Amniotic epithelial cell (primary cell): ENCODE measurements at regions not wholly inside any gene's neighbourhood (a gene's known extent, or its start where the extent isn't known, plus 50 kb on each side); places are given as distances from the start of the nearest gene placed in this dataset.
A peak's percentile ranks its signal among the peaks of the same experiment; 100 is the strongest.

ENCODE experiments used
- DNase-seq: peaks from one replicate; pipeline ENCODE4 v3.0.0-alpha.2; 2010; ENCODE audit warnings: low read depth

DNA sequence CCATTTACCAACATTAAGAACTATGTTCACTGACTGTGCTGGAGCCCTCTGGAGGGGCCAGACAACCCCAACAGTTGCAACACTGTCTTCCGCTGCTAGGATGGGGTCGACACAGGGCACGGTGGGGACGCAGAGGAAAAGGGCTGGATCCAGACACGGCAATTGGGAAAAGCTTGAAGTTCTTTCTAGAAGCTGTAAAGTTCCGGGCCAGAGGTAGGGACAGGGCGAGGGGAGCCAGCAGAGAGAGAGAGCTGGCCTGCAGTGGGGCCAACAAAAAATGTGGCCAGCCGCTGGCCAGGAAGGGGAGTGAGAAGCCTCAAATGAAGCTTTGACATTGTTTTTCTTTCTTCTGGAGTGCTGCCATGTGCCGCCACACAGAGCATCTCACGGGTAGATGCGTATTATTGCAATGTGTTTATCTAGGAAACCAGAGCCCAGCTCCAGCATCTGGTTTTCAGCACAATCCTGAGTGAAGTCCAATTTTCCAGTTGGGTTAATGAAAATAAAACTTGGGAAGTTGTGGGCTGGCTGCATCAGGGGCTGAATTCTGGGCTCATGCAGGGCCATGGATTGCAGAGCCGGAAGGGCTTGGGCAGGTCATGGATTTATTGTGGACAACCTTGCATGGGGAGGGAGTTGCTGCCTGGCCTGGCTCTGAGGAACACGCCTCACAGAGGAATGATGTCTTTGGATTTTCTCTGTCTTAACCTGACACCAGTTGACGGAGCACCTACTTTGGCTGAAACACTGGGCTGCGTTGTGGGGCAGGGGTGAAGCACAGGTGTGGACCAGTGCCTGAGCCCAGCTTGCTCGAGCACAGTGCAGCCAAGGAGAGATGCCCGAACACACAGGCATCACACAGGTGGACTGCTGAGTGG lies 67.6 kb upstream of the AMPD3 start:
- peak; percentile 43 for DNase-seq

- no peak for DNase-seq
Measured at GRCh38 chr11:10388101-10388500, 67.0 kb upstream of the AMPD3 start.

DNA sequence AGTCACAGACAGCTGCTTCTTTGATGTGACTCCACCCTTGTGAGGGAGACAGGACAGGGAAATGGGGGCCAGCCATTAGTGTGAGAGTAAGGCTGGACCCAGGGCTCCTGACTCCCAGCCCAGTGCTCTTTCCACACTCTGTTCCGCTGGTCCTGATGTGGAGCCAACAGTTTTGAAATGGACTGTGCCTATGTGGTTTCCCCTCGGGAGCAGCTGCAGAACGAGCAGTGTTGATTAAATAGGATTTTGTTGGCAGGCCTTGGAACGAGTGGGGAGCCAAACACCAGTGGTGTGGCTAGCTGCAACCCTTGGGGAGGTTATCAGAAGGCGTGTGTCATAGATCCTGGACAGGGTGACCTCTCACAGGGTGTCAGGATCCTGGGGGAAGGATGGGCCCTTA lies 66.5 kb upstream of the AMPD3 start:
- DNase-seq = no peak

DNA sequence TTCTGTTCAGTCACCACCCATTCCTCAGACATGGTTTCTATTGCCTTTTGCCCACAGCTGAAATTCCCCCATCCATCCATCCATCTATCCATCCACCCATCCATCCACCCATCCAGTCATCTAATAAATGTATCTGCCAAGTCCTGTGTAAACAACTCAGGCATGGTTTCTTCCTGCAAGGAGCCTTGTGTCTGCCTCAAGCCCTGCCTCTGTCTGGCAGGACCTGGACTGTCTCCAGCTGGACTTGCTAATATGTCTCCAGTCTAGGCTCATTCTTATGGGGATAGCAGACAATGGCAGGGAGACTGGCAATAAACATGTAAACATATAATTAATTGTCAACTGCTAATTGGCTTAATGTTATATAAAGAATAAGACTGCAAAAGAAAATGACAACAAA lies 64.7 kb upstream of the AMPD3 start:
- DNase-seq = no peak

- DNase-seq = peak; percentile 12
Measured at GRCh38 chr11:10392095-10393079, 62.7 kb upstream of the AMPD3 start.

DNA sequence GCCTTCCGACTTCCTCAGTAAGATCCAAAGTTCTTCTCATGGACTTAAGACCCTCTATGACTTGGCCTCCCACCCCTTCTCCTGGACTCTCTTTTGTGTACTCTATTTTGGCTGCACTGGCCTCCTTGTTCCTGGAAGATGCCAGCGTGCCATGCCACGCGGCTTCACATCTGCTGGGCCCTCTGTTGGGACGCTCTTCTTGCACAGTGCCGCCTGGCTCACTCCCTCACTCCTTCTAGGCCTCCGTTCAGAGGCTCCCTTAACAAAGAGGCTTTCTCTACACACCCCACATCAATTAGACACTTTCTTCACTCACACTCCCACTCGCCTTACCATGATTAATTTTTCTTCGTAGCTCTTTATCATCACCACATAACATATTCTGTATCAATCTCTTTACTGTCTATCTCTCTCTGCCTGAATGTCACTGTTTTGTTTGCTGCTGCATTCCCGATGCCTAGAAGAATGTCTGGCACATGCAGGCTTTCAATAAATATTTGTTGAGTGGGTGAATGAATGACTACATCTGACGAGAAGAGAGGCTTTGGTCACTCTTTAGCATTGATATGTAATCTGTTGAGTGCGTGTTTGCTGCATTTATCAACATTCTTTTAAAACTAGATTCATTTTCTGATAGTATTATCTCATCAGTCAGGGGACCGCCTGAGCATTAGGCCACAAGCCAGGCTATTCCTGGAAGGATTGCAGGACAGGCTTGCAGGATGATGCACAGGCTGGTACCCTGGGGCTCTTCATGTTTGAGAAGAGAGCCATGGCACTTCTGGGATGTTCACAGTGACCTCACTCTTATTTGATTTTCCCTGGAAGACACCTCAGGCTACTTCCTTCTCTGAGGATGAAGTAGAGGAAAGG lies 60.6 kb upstream of the AMPD3 start:
- DNase-seq = peak; percentile 38

DNA sequence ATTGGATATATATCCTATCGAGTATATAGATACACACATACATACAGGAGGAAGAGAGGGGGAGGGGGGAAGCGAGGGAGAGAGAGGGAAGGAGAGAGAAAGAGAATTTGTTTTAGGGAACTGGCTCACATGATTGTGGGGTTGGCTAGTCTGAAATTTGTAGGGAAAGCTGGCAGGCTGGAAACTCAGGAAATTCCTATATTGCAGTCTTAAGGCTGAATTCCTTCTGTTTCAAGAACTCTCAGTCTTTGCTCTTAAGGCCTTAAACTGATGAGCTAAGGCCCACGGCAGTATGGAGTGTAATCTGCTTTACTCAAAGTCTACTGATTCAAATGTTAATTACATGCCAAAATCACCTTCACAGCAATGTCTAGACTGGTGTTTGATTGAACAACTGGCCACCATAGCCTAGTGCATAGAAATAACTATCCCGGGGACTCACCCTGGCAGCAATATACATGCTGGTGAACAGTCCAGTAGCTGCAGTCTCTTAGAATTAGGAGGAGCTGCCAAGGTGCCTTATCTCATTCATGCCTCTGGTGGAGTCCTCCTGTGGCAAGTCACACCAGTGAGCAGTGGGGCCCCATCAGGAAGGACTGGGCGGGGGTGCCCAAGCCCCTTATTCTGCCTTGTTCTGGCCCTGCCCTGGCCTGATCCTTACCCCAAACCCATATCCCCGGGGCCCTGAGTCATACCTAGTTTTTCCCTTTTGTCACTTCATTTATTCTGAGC lies 59.7 kb upstream of the AMPD3 start:
- no peak for DNase-seq

- no peak for DNase-seq
Measured at GRCh38 chr11:10396771-10397170, 58.3 kb upstream of the AMPD3 start.

- peak; percentile 74 for DNase-seq
Measured at GRCh38 chr11:10397226-10397987, 57.7 kb upstream of the AMPD3 start.

DNA sequence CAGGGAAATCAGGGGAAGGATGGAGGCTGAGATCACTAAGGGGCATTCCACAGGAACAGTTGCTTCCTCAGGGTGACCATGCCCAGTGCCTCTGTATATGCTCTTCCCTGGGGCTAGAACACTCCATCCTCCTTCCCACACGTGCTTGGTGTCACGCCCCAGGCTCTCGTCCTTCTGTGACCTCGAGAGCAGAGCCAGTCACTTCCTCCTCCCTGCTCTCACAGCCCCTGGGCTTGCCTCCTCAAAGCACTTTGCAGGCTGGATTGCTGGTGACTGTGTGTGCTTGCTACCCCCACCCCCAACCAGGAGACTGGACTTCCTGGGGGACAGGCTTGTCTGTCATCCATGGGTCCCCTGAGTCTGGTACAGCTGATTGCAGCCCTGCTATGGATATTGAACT lies 56.5 kb upstream of the AMPD3 start:
- DNase-seq = no peak

DNA sequence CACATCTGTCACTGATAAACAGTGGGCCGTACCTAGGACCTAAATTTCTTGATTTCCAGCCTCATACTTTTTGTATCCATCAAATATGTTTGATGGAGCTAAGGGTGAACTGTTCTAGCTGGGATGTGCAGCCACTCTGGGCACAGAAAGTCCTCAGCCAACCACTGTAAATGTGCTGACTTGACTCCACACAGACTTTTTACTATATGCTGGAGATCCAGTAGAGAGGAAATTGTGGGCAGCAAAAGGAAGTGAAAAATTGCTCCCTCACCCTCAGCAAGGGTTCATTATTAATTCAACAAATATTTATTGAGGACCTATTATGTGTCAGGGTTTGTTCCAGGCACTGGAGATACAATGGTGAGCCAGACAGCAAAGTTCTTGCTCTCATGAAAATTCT lies 54.2 kb upstream of the AMPD3 start:
- no peak for DNase-seq

DNA sequence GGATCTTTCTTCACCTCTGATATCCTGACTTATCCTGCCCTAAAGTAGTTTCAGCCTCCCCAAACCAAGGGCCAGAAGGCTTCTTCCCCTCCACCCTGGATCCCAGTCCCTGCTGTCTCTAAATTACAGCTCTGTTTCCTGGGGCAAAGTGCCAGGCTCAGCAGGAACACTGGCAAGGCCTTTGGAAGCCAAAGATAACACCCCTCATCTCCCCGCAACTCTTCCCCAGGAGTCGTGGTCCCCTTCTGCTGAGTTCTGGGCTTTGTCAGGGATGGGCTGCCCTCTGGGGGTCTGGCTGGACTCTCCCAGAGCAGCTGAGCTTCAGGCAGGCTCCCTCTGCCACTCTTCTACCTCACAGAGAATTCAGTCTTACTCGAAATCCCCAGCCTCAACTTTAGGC lies 53.8 kb upstream of the AMPD3 start:
- no peak for DNase-seq

DNA sequence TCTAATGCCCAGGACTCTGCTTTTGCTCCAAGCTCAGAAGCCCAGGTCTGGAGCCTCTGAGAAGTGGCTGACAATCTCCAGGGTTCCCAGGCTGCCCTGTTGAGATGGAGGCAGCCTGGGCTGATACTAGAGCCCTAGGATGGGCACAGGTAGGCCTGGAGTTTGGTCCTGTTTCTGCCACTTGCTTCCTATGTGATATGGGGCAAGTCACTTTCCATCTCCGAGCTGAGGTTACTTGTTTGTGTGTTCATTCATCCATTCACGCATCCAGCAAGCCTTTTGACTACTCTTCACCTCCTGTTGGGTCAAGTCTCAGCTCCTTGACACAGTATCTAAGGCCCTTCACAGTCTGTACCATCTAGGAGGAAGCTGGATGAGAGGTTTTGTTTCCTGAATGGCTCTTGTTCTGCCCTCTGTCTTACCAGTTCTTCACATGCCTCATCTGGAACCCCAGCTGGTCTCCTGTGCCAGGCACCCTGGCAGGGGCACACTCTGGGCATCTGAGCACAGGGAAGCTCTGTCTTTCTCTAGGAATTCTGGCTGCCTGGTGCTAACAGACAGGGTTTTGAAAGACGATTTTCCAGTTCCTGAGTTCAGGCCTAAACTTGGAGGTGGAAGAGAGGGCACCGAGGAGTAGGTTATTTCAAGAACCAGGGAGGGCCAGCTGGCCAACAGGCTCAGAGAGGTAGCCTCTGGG lies 53.2 kb upstream of the AMPD3 start:
- DNase-seq = no peak
